ENCODE measurements at regions not wholly inside any gene's neighbourhood (a gene's known extent, or its start where the extent isn't known, plus 50 kb on each side); places are given as distances from the start of the nearest gene placed in this dataset.
"Not testable (repeated sequence)": the region's sequence is repeated elsewhere in the genome, so short reads cannot be mapped to it uniquely, and the experiment has no call there.

DNA sequence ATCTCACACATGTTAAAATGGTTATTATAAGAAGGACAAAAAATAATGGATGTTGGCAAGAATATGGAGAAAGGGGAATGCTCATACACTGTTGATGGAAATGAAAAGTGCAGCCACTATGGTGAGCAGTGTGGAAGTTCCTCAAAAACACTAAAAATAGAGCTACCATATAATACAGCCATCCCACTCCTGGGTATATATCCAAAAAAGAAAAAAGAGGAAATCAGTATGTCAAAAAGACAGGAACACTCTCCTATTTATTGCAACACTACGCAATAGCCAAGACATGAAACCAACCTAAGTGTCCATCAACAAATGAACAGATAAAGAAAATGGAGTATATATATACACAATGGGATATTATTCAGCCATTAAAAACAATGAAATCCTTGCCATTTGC, 642.6 kb downstream of the RNF144A start:
- no peak overlapping the region for H3K9ac ChIP-seq (ENCODE audit: low read depth, low read length)
- H3K9me3 ChIP-seq (replicated peaks; ENCODE audit: low read length), result no peaks in the 10 kb centered on the region
- H3K4me3 ChIP-seq (ENCODE audit: low read length), result no peak overlapping the region
- H3K4me1 ChIP-seq (ENCODE audit: control insufficient read depth, insufficient read depth, low read length), result no peaks in the 10 kb centered on the region
- no peaks in the 10 kb centered on the region for H3K36me3 ChIP-seq (ENCODE audit: insufficient read depth, low read length)
- H3K4me2 ChIP-seq (ENCODE audit: low read length), result no peak overlapping the region
- H3K27me3 ChIP-seq (ENCODE audit: control insufficient read depth, insufficient read depth, low read length), result no peaks in the 10 kb centered on the region

DNA sequence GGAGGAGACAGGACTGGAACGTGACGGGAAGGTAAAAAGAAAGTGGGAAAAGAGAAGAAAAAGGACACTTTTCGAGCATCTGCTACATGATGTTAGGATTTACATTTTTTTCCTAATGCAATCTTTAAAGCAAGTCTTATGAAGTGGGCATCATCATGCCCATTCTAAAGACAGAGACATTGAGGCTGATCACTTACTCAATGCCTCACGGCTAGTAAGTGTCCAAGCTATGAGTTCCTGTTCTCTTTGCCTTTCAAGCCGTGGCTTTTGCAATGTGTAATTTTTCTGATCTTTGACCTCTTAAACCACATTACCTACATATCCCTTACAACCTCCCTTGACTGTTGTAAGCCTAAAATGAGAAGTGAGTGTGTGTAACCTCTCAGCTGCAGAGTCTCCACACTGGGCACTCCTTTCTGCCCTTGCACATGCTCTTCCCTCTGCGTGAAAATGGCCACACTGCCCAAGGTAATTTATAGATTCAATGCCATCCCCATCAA, 649.2 kb downstream of the RNF144A start:
- Histone ChIP-seq H3K9ac (ENCODE audit: low read depth, low read length) (no peak overlapping the region), H3K4me2 (ENCODE audit: low read length) (no peak overlapping the region), H3K36me3 (ENCODE audit: insufficient read depth, low read length) (no peaks in the 10 kb centered on the region), H3K4me1 (ENCODE audit: control insufficient read depth, insufficient read depth, low read length) (no peaks in the 10 kb centered on the region), H3K27me3 (ENCODE audit: control insufficient read depth, insufficient read depth, low read length) (no peaks in the 10 kb centered on the region), H3K9me3 (replicated peaks; ENCODE audit: low read length) (no peaks in the 10 kb centered on the region), H3K4me3 (ENCODE audit: low read length) (no peak overlapping the region)

DNA sequence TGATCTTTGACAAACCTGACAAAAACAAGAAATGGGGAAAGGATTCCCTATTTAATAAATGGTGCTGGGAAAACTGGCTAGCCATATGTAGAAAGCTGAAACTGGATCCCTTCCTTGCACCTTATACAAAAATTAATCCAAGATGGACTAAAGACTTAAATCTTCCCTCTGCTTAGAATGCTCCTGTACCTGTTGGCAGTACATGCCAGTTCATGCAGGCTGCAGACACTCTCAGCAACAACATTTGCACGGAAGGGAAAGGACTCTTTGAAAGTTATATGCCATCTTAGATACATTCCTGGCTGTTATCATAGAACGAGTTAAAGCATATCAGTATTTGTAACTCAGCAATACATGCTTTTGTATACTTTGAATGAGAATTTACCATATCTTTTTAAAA, 649.9 kb downstream of the RNF144A start:
- not testable (repeated sequence) for H3K4me3 ChIP-seq (ENCODE audit: low read length); H3K9me3 ChIP-seq (replicated peaks; ENCODE audit: low read length); H3K9ac ChIP-seq (ENCODE audit: low read depth, low read length); H3K27me3 ChIP-seq (ENCODE audit: control insufficient read depth, insufficient read depth, low read length); H3K4me2 ChIP-seq (ENCODE audit: low read length); H3K4me1 ChIP-seq (ENCODE audit: control insufficient read depth, insufficient read depth, low read length); H3K36me3 ChIP-seq (ENCODE audit: insufficient read depth, low read length)

DNA sequence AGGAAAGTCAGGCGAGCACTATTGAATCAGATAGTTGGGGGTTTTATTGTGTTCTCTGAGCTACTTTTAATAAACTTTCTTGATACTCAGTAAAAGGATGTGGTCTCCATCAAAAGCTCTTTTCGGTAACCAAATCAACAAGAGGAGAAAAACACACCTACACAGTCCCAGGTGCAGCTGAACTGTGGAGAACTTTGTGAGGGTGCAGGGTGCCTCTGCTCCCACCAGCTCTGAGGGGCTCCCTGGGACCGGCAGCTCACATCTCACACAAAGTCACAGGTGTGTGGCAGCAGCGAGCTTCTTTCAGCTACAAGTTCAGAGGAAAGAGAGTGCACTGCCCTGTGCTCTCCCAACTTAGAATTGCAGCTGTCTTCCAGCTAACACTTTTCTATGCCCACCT, 650.4 kb downstream of the RNF144A start:
- Histone ChIP-seq H3K27me3 (ENCODE audit: control insufficient read depth, insufficient read depth, low read length) (no peaks in the 10 kb centered on the region), H3K4me2 (ENCODE audit: low read length) (no peak overlapping the region), H3K9me3 (replicated peaks; ENCODE audit: low read length) (no peaks in the 10 kb centered on the region), H3K36me3 (ENCODE audit: insufficient read depth, low read length) (no peaks in the 10 kb centered on the region), H3K4me3 (ENCODE audit: low read length) (no peak overlapping the region), H3K9ac (ENCODE audit: low read depth, low read length) (no peak overlapping the region), H3K4me1 (ENCODE audit: control insufficient read depth, insufficient read depth, low read length) (no peaks in the 10 kb centered on the region)

DNA sequence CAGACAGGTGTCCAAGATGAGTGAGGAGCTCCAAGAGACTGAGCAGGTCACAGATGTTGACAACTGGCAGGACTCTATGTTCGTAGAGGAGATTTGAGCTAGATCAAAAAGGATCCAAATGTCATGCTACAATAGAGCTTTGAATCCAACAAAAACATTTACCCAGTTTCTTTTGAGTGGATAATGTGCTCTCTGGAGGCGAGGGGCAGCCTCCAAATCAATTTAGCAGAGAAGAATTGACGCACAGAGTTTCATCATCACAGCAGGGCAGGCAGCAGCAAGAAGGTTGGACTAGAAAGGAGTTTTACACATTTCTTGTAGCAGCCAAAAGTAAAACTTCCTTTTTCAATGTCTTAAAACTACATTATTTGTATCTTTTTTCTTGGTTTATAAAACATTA, 653.0 kb downstream of the RNF144A start:
- H3K36me3 ChIP-seq (ENCODE audit: insufficient read depth, low read length), result no peaks in the 10 kb centered on the region
- no peak overlapping the region for H3K9ac ChIP-seq (ENCODE audit: low read depth, low read length)
- no peaks in the 10 kb centered on the region for H3K4me1 ChIP-seq (ENCODE audit: control insufficient read depth, insufficient read depth, low read length)
- no peak overlapping the region for H3K4me3 ChIP-seq (ENCODE audit: low read length)
- H3K27me3 ChIP-seq (ENCODE audit: control insufficient read depth, insufficient read depth, low read length), result no peaks in the 10 kb centered on the region
- no peak overlapping the region for H3K4me2 ChIP-seq (ENCODE audit: low read length)
- no peaks in the 10 kb centered on the region for H3K9me3 ChIP-seq (replicated peaks; ENCODE audit: low read length)

DNA sequence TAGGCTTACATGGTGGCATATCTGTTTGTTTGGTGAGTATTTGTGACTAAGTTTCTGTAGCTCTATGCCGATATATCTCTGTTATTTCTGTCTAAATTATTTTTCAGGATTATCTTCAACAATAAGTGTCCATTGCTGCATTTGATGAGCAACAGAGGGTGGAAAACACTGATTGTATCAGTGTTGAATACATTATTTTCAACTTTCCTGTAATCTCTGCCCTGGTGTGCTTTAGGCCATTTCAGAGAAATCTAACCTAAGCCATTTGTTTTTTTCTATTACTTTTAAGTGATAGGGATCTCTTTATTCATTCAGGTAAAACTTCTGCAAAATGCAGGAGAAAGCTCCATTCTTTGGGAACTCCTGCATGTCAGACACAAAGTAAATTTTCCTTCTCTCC, 654.5 kb downstream of the RNF144A start:
- Histone ChIP-seq H3K4me1 (ENCODE audit: control insufficient read depth, insufficient read depth, low read length) (no peaks in the 10 kb centered on the region), H3K4me3 (ENCODE audit: low read length) (no peak overlapping the region), H3K9ac (ENCODE audit: low read depth, low read length) (no peak overlapping the region), H3K9me3 (replicated peaks; ENCODE audit: low read length) (no peaks in the 10 kb centered on the region), H3K27me3 (ENCODE audit: control insufficient read depth, insufficient read depth, low read length) (no peaks in the 10 kb centered on the region), H3K4me2 (ENCODE audit: low read length) (no peak overlapping the region), H3K36me3 (ENCODE audit: insufficient read depth, low read length) (no peaks in the 10 kb centered on the region)

DNA sequence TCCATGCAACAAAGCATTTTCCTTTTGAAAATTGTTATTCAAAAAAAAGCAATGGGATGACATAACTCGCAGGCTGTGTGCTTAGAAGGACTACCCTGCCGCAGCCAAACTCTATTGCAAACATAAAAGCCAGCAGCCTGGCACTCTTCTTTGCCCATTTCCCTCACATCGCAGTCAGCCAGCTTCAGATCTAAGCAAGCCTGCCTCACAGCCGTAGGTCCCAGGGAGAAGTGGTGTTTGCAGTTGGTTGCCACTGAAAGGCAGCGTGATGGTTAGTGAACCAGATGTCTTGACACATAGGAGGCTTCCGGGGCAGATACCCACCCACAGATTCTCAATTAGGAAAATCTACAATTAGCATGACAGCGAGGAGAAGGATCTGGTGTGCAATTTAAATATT, 655.2 kb downstream of the RNF144A start:
- Histone ChIP-seq H3K27me3 (ENCODE audit: control insufficient read depth, insufficient read depth, low read length) (no peaks in the 10 kb centered on the region), H3K9me3 (replicated peaks; ENCODE audit: low read length) (no peaks in the 10 kb centered on the region), H3K4me2 (ENCODE audit: low read length) (no peak overlapping the region), H3K9ac (ENCODE audit: low read depth, low read length) (no peak overlapping the region), H3K4me3 (ENCODE audit: low read length) (no peak overlapping the region), H3K36me3 (ENCODE audit: insufficient read depth, low read length) (no peaks in the 10 kb centered on the region), H3K4me1 (ENCODE audit: control insufficient read depth, insufficient read depth, low read length) (no peaks in the 10 kb centered on the region)

DNA sequence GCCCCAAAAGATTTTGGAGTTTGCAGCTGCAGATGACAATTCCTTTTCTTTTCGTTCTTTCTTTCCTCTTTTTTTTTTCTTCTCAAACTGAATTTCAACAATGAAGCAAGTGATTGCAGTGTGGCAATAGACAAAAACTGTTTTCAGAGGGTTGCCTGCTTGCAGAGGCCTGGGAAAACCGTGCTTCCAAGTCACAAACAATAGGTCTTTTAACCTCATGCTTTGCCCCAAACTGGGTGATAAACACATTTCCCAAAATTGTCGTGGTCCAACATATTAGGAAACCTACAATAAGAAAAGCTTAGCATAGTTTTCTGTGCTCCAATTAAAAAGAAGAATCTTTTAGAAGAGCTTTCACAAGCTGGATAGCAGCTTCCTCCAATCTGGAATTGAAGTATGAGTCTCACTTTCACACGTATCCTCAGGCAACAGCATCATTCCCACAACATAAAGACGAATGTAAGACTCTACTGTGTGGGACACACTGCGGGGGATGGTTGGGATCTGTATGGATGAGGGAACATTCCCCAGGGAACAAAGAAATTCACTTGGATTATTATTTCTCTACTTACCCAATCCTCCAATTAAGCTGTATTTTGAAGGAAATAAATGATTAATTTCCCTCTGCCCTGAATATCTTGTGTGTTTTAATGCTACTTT, 656.1 kb downstream of the RNF144A start:
- H3K9ac ChIP-seq (ENCODE audit: low read depth, low read length), result no peak overlapping the region
- no peak overlapping the region for H3K4me2 ChIP-seq (ENCODE audit: low read length)
- no peaks in the 10 kb centered on the region for H3K4me1 ChIP-seq (ENCODE audit: control insufficient read depth, insufficient read depth, low read length)
- H3K36me3 ChIP-seq (ENCODE audit: insufficient read depth, low read length), result no peaks in the 10 kb centered on the region
- H3K9me3 ChIP-seq (replicated peaks; ENCODE audit: low read length), result no peaks in the 10 kb centered on the region
- H3K4me3 ChIP-seq (ENCODE audit: low read length), result no peak overlapping the region
- H3K27me3 ChIP-seq (ENCODE audit: control insufficient read depth, insufficient read depth, low read length), result no peaks in the 10 kb centered on the region

DNA sequence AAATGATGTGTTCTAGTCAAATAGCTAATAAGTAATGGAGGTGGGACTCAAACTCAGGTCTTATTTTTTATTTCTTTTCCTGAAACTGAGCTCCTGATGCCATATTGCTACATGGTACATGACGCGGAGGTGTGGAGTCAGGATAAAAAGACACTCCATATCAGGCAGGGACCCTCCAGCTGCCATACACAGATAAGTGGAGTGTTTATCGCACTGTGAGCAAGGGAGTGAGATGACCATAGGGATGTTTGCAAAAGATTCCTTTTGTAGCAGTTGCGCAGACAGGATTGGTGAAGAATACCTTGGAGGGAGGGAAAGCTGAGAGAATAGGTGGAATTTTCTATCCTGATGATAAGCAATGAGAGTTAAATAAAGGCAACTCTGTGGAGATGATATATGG, 657.2 kb downstream of the RNF144A start:
- no peaks in the 10 kb centered on the region for H3K27me3 ChIP-seq (ENCODE audit: control insufficient read depth, insufficient read depth, low read length)
- no peak overlapping the region for H3K4me3 ChIP-seq (ENCODE audit: low read length)
- no peak overlapping the region for H3K9ac ChIP-seq (ENCODE audit: low read depth, low read length)
- no peak overlapping the region for H3K4me2 ChIP-seq (ENCODE audit: low read length)
- no peaks in the 10 kb centered on the region for H3K9me3 ChIP-seq (replicated peaks; ENCODE audit: low read length)
- H3K4me1 ChIP-seq (ENCODE audit: control insufficient read depth, insufficient read depth, low read length), result no peaks in the 10 kb centered on the region
- no peaks in the 10 kb centered on the region for H3K36me3 ChIP-seq (ENCODE audit: insufficient read depth, low read length)

DNA sequence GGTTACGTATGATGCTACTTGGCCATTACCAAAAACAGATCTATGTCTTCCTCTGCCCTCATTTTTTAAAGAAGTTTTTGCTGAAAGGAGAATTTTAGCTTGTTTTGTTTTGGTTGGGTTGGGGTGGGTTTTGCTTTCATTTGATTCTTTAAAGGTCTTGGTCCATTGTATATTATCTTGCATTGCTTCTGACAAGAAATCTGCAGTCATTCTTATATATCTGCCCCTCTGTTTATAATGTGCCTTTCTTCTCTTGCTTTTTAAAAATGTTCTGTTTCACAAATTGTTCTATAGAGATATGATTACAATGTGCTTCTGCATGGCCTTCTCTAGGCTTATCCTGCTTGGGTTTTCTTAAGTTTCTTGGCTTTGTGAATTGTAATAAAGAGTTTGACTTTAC, 660.6 kb downstream of the RNF144A start:
- no peak overlapping the region for H3K4me3 ChIP-seq (ENCODE audit: low read length)
- no peaks in the 10 kb centered on the region for H3K36me3 ChIP-seq (ENCODE audit: insufficient read depth, low read length)
- H3K27me3 ChIP-seq (ENCODE audit: control insufficient read depth, insufficient read depth, low read length), result no peaks in the 10 kb centered on the region
- H3K9me3 ChIP-seq (replicated peaks; ENCODE audit: low read length), result no peaks in the 10 kb centered on the region
- no peak overlapping the region for H3K4me2 ChIP-seq (ENCODE audit: low read length)
- no peaks in the 10 kb centered on the region for H3K4me1 ChIP-seq (ENCODE audit: control insufficient read depth, insufficient read depth, low read length)
- H3K9ac ChIP-seq (ENCODE audit: low read depth, low read length), result no peak overlapping the region

DNA sequence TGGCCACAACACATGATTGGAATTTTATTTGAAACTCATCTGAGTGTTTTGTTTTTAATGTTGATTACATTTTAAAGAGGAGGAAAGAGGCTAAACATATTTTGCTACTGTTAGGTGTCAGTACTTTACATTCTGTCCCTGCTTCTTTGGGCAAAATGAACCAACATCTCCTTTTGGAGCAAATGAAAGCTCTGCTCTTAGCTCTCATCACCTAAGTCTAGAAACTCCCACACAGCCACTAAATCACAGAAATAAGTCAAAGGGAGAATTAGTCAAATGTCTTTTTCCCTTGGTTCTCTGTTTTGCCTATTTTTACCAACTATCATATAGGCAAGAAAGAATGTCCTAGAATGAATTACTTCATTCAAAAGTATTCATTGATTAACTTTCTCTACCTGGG, 666.8 kb downstream of the RNF144A start:
- no peaks in the 10 kb centered on the region for H3K27me3 ChIP-seq (ENCODE audit: control insufficient read depth, insufficient read depth, low read length)
- no peaks in the 10 kb centered on the region for H3K4me1 ChIP-seq (ENCODE audit: control insufficient read depth, insufficient read depth, low read length)
- H3K4me3 ChIP-seq (ENCODE audit: low read length), result no peak overlapping the region
- H3K36me3 ChIP-seq (ENCODE audit: insufficient read depth, low read length), result no peaks in the 10 kb centered on the region
- H3K9ac ChIP-seq (ENCODE audit: low read depth, low read length), result no peak overlapping the region
- no peaks in the 10 kb centered on the region for H3K9me3 ChIP-seq (replicated peaks; ENCODE audit: low read length)
- no peak overlapping the region for H3K4me2 ChIP-seq (ENCODE audit: low read length)

DNA sequence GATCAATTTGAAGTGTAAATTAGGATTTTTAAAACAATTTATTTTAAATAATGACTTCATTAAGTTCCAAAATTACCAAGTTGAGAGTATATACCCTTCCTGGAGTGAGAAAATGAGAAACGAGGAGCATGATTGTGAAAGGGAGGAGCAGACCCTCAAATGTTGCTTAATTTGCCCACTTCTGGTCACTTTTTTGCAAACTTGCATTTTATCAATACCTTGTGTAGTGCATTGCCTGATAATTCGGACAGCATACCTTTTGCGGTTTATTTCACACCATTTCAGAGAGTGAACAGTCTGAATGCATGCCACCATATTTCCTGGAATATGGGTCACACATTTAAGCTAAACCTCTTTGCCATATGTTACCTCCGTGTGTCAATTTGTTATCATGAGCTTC, 669.7 kb downstream of the RNF144A start:
- no peak overlapping the region for H3K4me3 ChIP-seq (ENCODE audit: low read length)
- H3K9ac ChIP-seq (ENCODE audit: low read depth, low read length), result no peak overlapping the region
- H3K9me3 ChIP-seq (replicated peaks; ENCODE audit: low read length), result no peaks in the 10 kb centered on the region
- no peaks in the 10 kb centered on the region for H3K4me1 ChIP-seq (ENCODE audit: control insufficient read depth, insufficient read depth, low read length)
- no peak overlapping the region for H3K4me2 ChIP-seq (ENCODE audit: low read length)
- no peaks in the 10 kb centered on the region for H3K27me3 ChIP-seq (ENCODE audit: control insufficient read depth, insufficient read depth, low read length)
- H3K36me3 ChIP-seq (ENCODE audit: insufficient read depth, low read length), result no peaks in the 10 kb centered on the region

All from skeletal muscle satellite cell (primary cell).